Peyer's patch (tissue), 4 donors: ENCODE measurements at regions not wholly inside any gene's neighbourhood (a gene's known extent, or its start where the extent isn't known, plus 50 kb on each side); places are given as distances from the start of the nearest gene placed in this dataset.

Source experiments
- DNase-seq, 3 donors: peaks; one replicate each; pipeline ENCODE4 v3.0.0-alpha.2; 2017 to 2019
- H3K27ac ChIP-seq, 4 donors: fragments of 200-600 bp; sonication (generic); one replicate each; pipeline ENCODE4 v1.5.1; 2016 to 2019
- H3K27me3 ChIP-seq, 2 donors: fragments of 200-600 bp; sonication (generic); one replicate each; pipeline ENCODE4 v1.5.1; 2019
- H3K36me3 ChIP-seq, 3 donors: fragments of 200-600 bp; sonication (generic); one replicate each; pipeline ENCODE4 v1.5.1; 2016 to 2019
- H3K4me1 ChIP-seq, 4 donors: fragments of 200-600 bp; sonication (generic); one replicate each; pipeline ENCODE4 v1.5.1; 2016 to 2019
- H3K4me3 ChIP-seq, 4 donors: fragments of 200-600 bp; sonication (generic); 1 replicate in 3 of 4; 2 replicates in 1 of 4; pipeline ENCODE4 v1.5.1; 2016 to 2019; ENCODE audit warnings: mild to moderate bottlenecking in 1 of 4
- H3K9me3 ChIP-seq, 4 donors: fragments of 200-600 bp; sonication (generic); one replicate each; pipeline ENCODE4 v1.5.1; 2016 to 2019; ENCODE audit warnings: mild to moderate bottlenecking in 1 of 4
- CTCF ChIP-seq, 6 experiments: fragments of 450-650 bp in 4 of 6; fragments of 200-600 bp in 2 of 6; sonication (generic) in 1 of 6; IDR thresholded peaks; one replicate each; pipeline ENCODE4 v1.5.1; 2017 to 2019; ENCODE audit warnings: antibody characterized with exemption in 6 of 6, mild to moderate bottlenecking in 3 of 6, moderate library complexity in 1 of 6
- POLR2A ChIP-seq, 2 donors: fragments of 450-650 bp; IDR thresholded peaks; one replicate each; pipeline ENCODE4 v1.5.1; 2017; ENCODE audit warnings: antibody characterized with exemption in 2 of 2, mild to moderate bottlenecking in 2 of 2, moderate library complexity in 2 of 2

GRCh38 chr10:113381981-113382509, 170.8 kb upstream of the HABP2 start:
- no peaks in the 10 kb centered on the region for H3K36me3 ChIP-seq
- H3K9me3 ChIP-seq: no peaks in the 10 kb centered on the region
- no peaks in the 10 kb centered on the region for H3K27me3 ChIP-seq
- peak overlapping the region in 2 of 4 donors; percentile 22 for H3K4me3 ChIP-seq
- peak overlapping the region in 3 of 4 donors; percentile 27 to 39 (median 27) for H3K27ac ChIP-seq
- no peak for DNase-seq
- TF ChIP-seq POLR2A (IDR thresholded peaks at IDR 0.05) (no peak), CTCF (IDR thresholded peaks at IDR 0.05) (no peak)
- peaks cover 0 to 18% (median 0%) of the 10 kb centered on the region in 4 donors for H3K4me1 ChIP-seq

GRCh38 chr10:113382691-113383090, 170.2 kb upstream of the HABP2 start:
- Histone ChIP-seq H3K27ac (no peak overlapping the region), H3K27me3 (no peaks in the 10 kb centered on the region), H3K4me1 (peaks cover 0 to 18% (median 0%) of the 10 kb centered on the region in 4 donors), H3K4me3 (no peak overlapping the region), H3K9me3 (no peaks in the 10 kb centered on the region), H3K36me3 (no peaks in the 10 kb centered on the region)
- DNase-seq: no peak
- TF ChIP-seq POLR2A (IDR thresholded peaks at IDR 0.05) (no peak), CTCF (IDR thresholded peaks at IDR 0.05) (no peak)

GRCh38 chr10:113384181-113384580, 168.7 kb upstream of the HABP2 start:
- Histone ChIP-seq H3K27ac (no peak overlapping the region), H3K9me3 (no peaks in the 10 kb centered on the region), H3K4me1 (peaks cover 0 to 18% (median 0%) of the 10 kb centered on the region in 4 donors), H3K4me3 (no peak overlapping the region), H3K27me3 (no peaks in the 10 kb centered on the region), H3K36me3 (no peaks in the 10 kb centered on the region)
- no peak for DNase-seq
- no peak for TF ChIP-seq CTCF (IDR thresholded peaks at IDR 0.05)
- no peak for TF ChIP-seq POLR2A (IDR thresholded peaks at IDR 0.05)

GRCh38 chr10:113385021-113385999, 167.5 kb upstream of the HABP2 start:
- no peaks in the 10 kb centered on the region for H3K9me3 ChIP-seq

GRCh38 chr10:113386005-113386404, 166.8 kb upstream of the HABP2 start:
- H3K4me1 ChIP-seq: peaks cover 0 to 18% (median 0%) of the 10 kb centered on the region in 4 donors
- no peak for TF ChIP-seq POLR2A (IDR thresholded peaks at IDR 0.05)
- TF ChIP-seq CTCF (IDR thresholded peaks at IDR 0.05): no peak
- no peaks in the 10 kb centered on the region for H3K9me3 ChIP-seq
- DNase-seq: no peak
- no peaks in the 10 kb centered on the region for H3K36me3 ChIP-seq
- no peaks in the 10 kb centered on the region for H3K27me3 ChIP-seq
- no peak overlapping the region for H3K27ac ChIP-seq
- no peak overlapping the region for H3K4me3 ChIP-seq

More at GRCh38 chr10:113385021-113385999, 167.5 kb upstream of the HABP2 start:
- H3K27me3 ChIP-seq: no peaks in the 10 kb centered on the region
- H3K27ac ChIP-seq: peak overlapping the region in 2 of 4 donors; percentile 6 to 41
- peaks cover 0 to 18% (median 0%) of the 10 kb centered on the region in 4 donors for H3K4me1 ChIP-seq
- DNase-seq: peak; percentile 36 to 86 (median 67)
- TF ChIP-seq CTCF (IDR thresholded peaks at IDR 0.05) (peak in 5 of 6 experiments; percentile 37 to 85 (median 81)), POLR2A (IDR thresholded peaks at IDR 0.05) (no peak)
- no peaks in the 10 kb centered on the region for H3K36me3 ChIP-seq
- no peak overlapping the region for H3K4me3 ChIP-seq
